Lower leg skin (tissue), 4 donors: ENCODE measurements at regions not wholly inside any gene's neighbourhood (a gene's known extent, or its start where the extent isn't known, plus 50 kb on each side); places are given as distances from the start of the nearest gene placed in this dataset.

ENCODE experiments used
- DNase-seq, 2 donors: peaks; one replicate each; pipeline ENCODE4 v3.0.0-alpha.2; 2019; ENCODE audit warnings: low spot score in 2 of 2
- H3K4me3 ChIP-seq: fragments of 200-600 bp; sonication (generic); 2 replicates; pipeline ENCODE4 v1.5.1; 2017; ENCODE audit warnings: mild to moderate bottlenecking, low read depth; ENCODE audit not compliant: poor library complexity, severe bottlenecking
- CTCF ChIP-seq, 3 donors: fragments of 450-650 bp; IDR thresholded peaks; one replicate each; pipeline ENCODE4 v1.5.1; 2016; ENCODE audit warnings: antibody characterized with exemption in 3 of 3, mild to moderate bottlenecking in 3 of 3, moderate library complexity in 2 of 3
- POLR2A ChIP-seq, 2 donors: fragments of 450-650 bp; IDR thresholded peaks; one replicate each; pipeline ENCODE4 v1.6.1; 2016 to 2017; ENCODE audit warnings: antibody characterized with exemption in 2 of 2, mild to moderate bottlenecking in 1 of 2, moderate library complexity in 1 of 2
- WGBS, 2 donors: methylation state at CpG; one replicate each; pipeline ENCODE4 v1.1.5; 2018; 5-methylcytosine and 5-hydroxymethylcytosine counted together
- intact Hi-C: fragments of 100-400 bp; cut with DNase I; formaldehyde crosslinking; loops from one replicate; pipeline ENCODE4 v1.15.0; 2023; ENCODE audit warnings: low total_unique reads

GRCh38 chr2:12935222-12935621, 218.5 kb downstream of the TRIB2 start:
- H3K4me3 ChIP-seq, result no peak overlapping the region
- WGBS, 2 donors, result 94 to 98% methylated on average over 2 of the region's 2 CpGs
- no peak for TF ChIP-seq POLR2A (IDR thresholded peaks at IDR 0.05)
- TF ChIP-seq CTCF (IDR thresholded peaks at IDR 0.05), result no peak
- intact Hi-C loops, result loop anchor here (10.0 kb wide), 1 partner anchor 220 kb away; the partner anchor contains the start of gene TRIB2
- no peak for DNase-seq

- DNase-seq, result no peak
- intact Hi-C loops, result loop anchor here (10.0 kb wide), 1 partner anchor 221 kb away; the partner anchor contains the start of gene TRIB2
- TF ChIP-seq CTCF (IDR thresholded peaks at IDR 0.05) (no peak), POLR2A (IDR thresholded peaks at IDR 0.05) (no peak)
- no peak overlapping the region for H3K4me3 ChIP-seq
- WGBS, 2 donors, result 88 to 95% methylated on average over 6 of the region's 6 CpGs
Observed at GRCh38 chr2:12935796-12936195, 219.1 kb downstream of the TRIB2 start.

- no peak for DNase-seq
- H3K4me3 ChIP-seq, result no peak overlapping the region
- TF ChIP-seq POLR2A (IDR thresholded peaks at IDR 0.05), result no peak
- TF ChIP-seq CTCF (IDR thresholded peaks at IDR 0.05), result no peak
- intact Hi-C loops, result no loop called here
Observed at GRCh38 chr2:12941203-12941602, 224.5 kb downstream of the TRIB2 start.

- no peak for TF ChIP-seq CTCF (IDR thresholded peaks at IDR 0.05)
- no peak for TF ChIP-seq POLR2A (IDR thresholded peaks at IDR 0.05)
- DNase-seq, result no peak
- intact Hi-C loops, result no loop called here
- WGBS, 2 donors, result 69 to 82% methylated on average over 9 of the region's 9 CpGs
- H3K4me3 ChIP-seq, result no peak overlapping the region
Observed at GRCh38 chr2:12948231-12948960, 231.7 kb downstream of the TRIB2 start.

- 68 to 92% methylated on average over 2 of the region's 2 CpGs for WGBS, 2 donors
- DNase-seq, result no peak
- TF ChIP-seq POLR2A (IDR thresholded peaks at IDR 0.05) (no peak), CTCF (IDR thresholded peaks at IDR 0.05) (no peak)
- intact Hi-C loops, result no loop called here
- no peak overlapping the region for H3K4me3 ChIP-seq
Observed at GRCh38 chr2:12948961-12949353, 232.2 kb downstream of the TRIB2 start.

GRCh38 chr2:12949406-12949805, 232.7 kb downstream of the TRIB2 start:
- WGBS, 2 donors, result 64 to 69% methylated on average over 1 of the region's 1 CpG
- intact Hi-C loops, result no loop called here
- no peak for DNase-seq
- no peak overlapping the region for H3K4me3 ChIP-seq
- TF ChIP-seq POLR2A (IDR thresholded peaks at IDR 0.05), result no peak
- no peak for TF ChIP-seq CTCF (IDR thresholded peaks at IDR 0.05)
